SU-DHL-6 (cell line): ENCODE measurements at regions not wholly inside any gene's neighbourhood (a gene's known extent, or its start where the extent isn't known, plus 50 kb on each side); places are given as distances from the start of the nearest gene placed in this dataset.

Source experiments
- H2AFZ ChIP-seq: fragments of 200-600 bp; sonication (generic); 2 replicates; pipeline ENCODE4 v1.6.1; 2014; ENCODE audit warnings: low read depth, mild to moderate bottlenecking, moderate library complexity, mixed read lengths, antibody characterized with exemption, low read length; ENCODE audit not compliant: severe bottlenecking
- H3F3A ChIP-seq: fragments of 200-600 bp; shearing (Covaris generic); 2 replicates; pipeline ENCODE4 v1.6.0; 2016; ENCODE audit warnings: antibody characterized with exemption, mild to moderate bottlenecking; ENCODE audit not compliant: insufficient read depth
- H3K27ac ChIP-seq: fragments of 200-600 bp; sonication (generic); 2 replicates; pipeline ENCODE4 v1.5.1; 2016; ENCODE audit warnings: low read depth, mild to moderate bottlenecking, low read length, moderate library complexity, mixed read lengths
- H3K27me3 ChIP-seq: fragments of 200-600 bp; sonication (generic), shearing (Covaris generic); 2 replicates; pipeline ENCODE4 v1.6.0; 2014; ENCODE audit warnings: mild to moderate bottlenecking, low read length
- H3K36me3 ChIP-seq: fragments of 200-600 bp; sonication (generic); 2 replicates; pipeline ENCODE4 v1.6.1; 2014; ENCODE audit warnings: mild to moderate bottlenecking, low read length, mixed read lengths
- H3K4me2 ChIP-seq: fragments of 300-600, 200-600 bp; shearing (Covaris generic), sonication (generic); 2 replicates; pipeline ENCODE4 v1.6.0; 2014; ENCODE audit warnings: low read length, low read depth, mild to moderate bottlenecking; ENCODE audit not compliant: poor library complexity, severe bottlenecking
- H3K4me3 ChIP-seq: fragments of 200-600 bp; sonication (generic); 2 replicates; pipeline ENCODE4 v1.5.1; 2014; ENCODE audit warnings: antibody characterized with exemption, low read length, mild to moderate bottlenecking, mixed read lengths; ENCODE audit not compliant: insufficient read depth, poor library complexity, severe bottlenecking
- H3K79me2 ChIP-seq: fragments of 200-600 bp; sonication (generic); 2 replicates; pipeline ENCODE4 v1.6.1; 2014; ENCODE audit warnings: mild to moderate bottlenecking, low read length, moderate library complexity; ENCODE audit not compliant: insufficient read depth
- H3K9ac ChIP-seq: fragments of 200-600 bp; sonication (generic); 2 replicates; pipeline ENCODE4 v1.7.0; 2014; ENCODE audit warnings: mild to moderate bottlenecking, low read length
- H3K9me2 ChIP-seq: fragments of 200-600 bp; sonication (generic); replicated peaks from 2 replicates; pipeline ENCODE4 v1.6.1; 2014; ENCODE audit warnings: low read length; ENCODE audit not compliant: insufficient read depth
- H3K9me3 ChIP-seq: fragments of 200-600 bp; sonication (generic); 2 replicates; pipeline ENCODE4 v1.6.1; 2014; ENCODE audit warnings: low read length, mixed read lengths; ENCODE audit not compliant: insufficient read depth
- H4K20me1 ChIP-seq: fragments of 200-600 bp; sonication (generic); 2 replicates; pipeline ENCODE4 v1.6.1; 2014; ENCODE audit warnings: low read depth, mild to moderate bottlenecking, antibody characterized with exemption, low read length, moderate library complexity, mixed read lengths
- EZH2phosphoT487 ChIP-seq: fragments of 200-600 bp; sonication (generic), shearing (Covaris generic); conservative IDR thresholded peaks from 2 replicates; pipeline ENCODE4 v1.6.1; 2018; ENCODE audit warnings: mild to moderate bottlenecking, antibody characterized with exemption, low read length, moderate library complexity, mixed read lengths
- TF ChIP-seq, protein P1 (sequence below): fragments of 200-600 bp; sonication (generic); IDR thresholded peaks from one replicate; pipeline ENCODE4 v1.5.1; 2017; ENCODE audit warnings: antibody characterized with exemption, mild to moderate bottlenecking, low read length, moderate library complexity; ENCODE audit not compliant: insufficient read depth, poor library complexity, severe bottlenecking

DNA sequence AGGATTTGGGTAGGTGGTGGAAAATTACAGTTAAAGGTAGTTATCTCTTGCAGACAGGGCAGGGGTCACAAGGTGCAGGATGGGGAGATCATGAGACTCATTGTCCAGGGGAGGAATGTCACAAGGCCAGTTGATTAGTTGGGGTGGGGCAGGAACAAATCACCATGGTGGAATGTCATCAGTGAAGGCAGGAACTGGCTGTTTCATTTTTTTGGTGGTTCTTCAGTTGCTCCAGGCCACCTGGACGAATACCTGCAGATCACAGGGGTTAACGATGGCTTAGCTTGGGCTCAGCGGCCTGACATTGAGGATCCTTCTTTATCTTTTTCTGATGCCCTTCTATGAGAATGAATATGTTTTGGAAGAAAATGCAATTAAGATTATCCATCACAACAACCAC is 87.1 kb downstream of the KPNA2 start:
- Histone ChIP-seq H3K9ac (no peak overlapping the region), H3K79me2 (no peaks in the 10 kb centered on the region), H3K9me2 (no peaks in the 10 kb centered on the region), H3K4me3 (no peak overlapping the region), H4K20me1 (no peaks in the 10 kb centered on the region), H3K9me3 (peaks cover 11% of the 10 kb centered on the region; the same call in 1 of the 2 replicates), H3K27me3 (no peaks in the 10 kb centered on the region), H3K36me3 (peaks cover 8% of the 10 kb centered on the region; the same call in 1 of the 2 replicates), H3K27ac (no peak overlapping the region), H3F3A (no peaks in the 10 kb centered on the region), H2AFZ (no peak overlapping the region), H3K4me2 (no peak overlapping the region)
- TF ChIP-seq EZH2phosphoT487: no peak
- TF ChIP-seq, protein P1, sequence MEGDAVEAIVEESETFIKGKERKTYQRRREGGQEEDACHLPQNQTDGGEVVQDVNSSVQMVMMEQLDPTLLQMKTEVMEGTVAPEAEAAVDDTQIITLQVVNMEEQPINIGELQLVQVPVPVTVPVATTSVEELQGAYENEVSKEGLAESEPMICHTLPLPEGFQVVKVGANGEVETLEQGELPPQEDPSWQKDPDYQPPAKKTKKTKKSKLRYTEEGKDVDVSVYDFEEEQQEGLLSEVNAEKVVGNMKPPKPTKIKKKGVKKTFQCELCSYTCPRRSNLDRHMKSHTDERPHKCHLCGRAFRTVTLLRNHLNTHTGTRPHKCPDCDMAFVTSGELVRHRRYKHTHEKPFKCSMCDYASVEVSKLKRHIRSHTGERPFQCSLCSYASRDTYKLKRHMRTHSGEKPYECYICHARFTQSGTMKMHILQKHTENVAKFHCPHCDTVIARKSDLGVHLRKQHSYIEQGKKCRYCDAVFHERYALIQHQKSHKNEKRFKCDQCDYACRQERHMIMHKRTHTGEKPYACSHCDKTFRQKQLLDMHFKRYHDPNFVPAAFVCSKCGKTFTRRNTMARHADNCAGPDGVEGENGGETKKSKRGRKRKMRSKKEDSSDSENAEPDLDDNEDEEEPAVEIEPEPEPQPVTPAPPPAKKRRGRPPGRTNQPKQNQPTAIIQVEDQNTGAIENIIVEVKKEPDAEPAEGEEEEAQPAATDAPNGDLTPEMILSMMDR: no peak

DNA sequence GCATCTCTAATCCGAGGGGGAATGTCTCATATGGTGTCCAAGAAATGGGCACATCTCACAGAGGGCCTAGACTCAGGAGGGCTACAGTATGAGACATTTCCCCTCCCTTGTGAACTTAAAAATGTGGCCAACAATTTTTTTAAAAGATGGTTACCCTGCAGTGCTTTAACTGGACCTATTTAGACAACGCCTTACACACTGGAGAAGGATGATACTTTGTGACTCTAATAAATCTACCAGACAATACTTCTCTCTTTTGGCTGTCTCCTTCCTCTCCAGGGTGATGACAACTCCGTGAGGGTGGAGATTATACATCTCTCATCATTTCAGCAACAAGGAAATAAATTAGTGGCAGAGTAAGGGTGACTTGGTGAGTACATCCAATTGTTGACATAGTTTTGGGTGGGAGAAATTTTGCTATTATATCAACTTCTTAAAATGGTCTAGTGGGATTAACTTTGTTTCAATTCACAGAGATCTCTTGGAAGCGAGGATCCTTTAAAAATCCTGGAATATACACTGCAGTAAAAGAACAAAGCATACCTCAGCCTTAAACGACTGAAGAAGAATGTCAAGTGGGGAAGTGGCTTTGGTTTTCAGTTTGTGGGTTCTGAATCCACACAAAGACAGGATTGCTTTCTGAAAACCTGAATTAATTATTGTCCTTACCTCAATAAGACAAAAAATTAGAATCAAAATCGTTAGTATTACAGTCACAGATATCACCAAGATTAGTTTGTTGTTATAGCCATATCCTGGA is 89.8 kb downstream of the KPNA2 start:
- peaks cover 8% of the 10 kb centered on the region; the same call in 1 of the 2 replicates for H3K36me3 ChIP-seq
- no peak for TF ChIP-seq EZH2phosphoT487
- TF ChIP-seq, protein P1: no peak
- H3K9ac ChIP-seq: no peak overlapping the region
- no peak overlapping the region for H2AFZ ChIP-seq
- H3K4me3 ChIP-seq: no peak overlapping the region
- no peaks in the 10 kb centered on the region for H3K27me3 ChIP-seq
- H3K4me2 ChIP-seq: no peak overlapping the region
- H4K20me1 ChIP-seq: no peaks in the 10 kb centered on the region
- H3K9me2 ChIP-seq: no peaks in the 10 kb centered on the region
- no peaks in the 10 kb centered on the region for H3F3A ChIP-seq
- H3K27ac ChIP-seq: no peak overlapping the region
- H3K9me3 ChIP-seq: peaks cover 11% of the 10 kb centered on the region; the same call in 1 of the 2 replicates
- H3K79me2 ChIP-seq: no peaks in the 10 kb centered on the region

DNA sequence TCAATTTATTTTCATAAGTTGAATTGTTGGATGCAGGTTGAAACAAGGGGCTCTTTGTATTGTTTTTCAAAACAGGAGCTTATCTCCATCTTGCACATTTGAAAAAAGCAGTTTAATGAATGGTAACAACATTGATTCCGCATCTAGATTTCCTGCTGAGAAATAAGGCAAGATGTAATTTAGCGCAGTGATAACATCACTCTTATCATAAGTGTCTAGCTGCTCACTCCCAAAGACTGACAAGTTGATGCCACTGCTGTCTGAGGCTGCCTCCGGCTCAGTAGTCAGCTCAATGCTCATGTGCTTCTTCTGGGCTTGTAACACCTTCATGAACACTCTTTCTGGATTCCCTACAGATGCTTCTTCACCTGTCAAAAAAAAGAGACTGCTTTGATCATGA is 92.4 kb downstream of the KPNA2 start:
- H3K27me3 ChIP-seq: no peaks in the 10 kb centered on the region
- peaks cover 2% of the 10 kb centered on the region; the same call in 1 of the 2 replicates for H3K36me3 ChIP-seq
- no peak for TF ChIP-seq EZH2phosphoT487
- TF ChIP-seq, protein P1: no peak
- H3K9ac ChIP-seq: no peak overlapping the region
- H3K27ac ChIP-seq: no peak overlapping the region
- H3K9me3 ChIP-seq: no peaks in the 10 kb centered on the region
- H2AFZ ChIP-seq: no peak overlapping the region
- H3K79me2 ChIP-seq: no peaks in the 10 kb centered on the region
- no peaks in the 10 kb centered on the region for H4K20me1 ChIP-seq
- no peak overlapping the region for H3K4me2 ChIP-seq
- no peak overlapping the region for H3K4me3 ChIP-seq
- H3F3A ChIP-seq: no peaks in the 10 kb centered on the region
- H3K9me2 ChIP-seq: no peaks in the 10 kb centered on the region
